ENCODE measurements at regions not wholly inside any gene's neighbourhood (a gene's known extent, or its start where the extent isn't known, plus 50 kb on each side); places are given as distances from the start of the nearest gene placed in this dataset.

DNA sequence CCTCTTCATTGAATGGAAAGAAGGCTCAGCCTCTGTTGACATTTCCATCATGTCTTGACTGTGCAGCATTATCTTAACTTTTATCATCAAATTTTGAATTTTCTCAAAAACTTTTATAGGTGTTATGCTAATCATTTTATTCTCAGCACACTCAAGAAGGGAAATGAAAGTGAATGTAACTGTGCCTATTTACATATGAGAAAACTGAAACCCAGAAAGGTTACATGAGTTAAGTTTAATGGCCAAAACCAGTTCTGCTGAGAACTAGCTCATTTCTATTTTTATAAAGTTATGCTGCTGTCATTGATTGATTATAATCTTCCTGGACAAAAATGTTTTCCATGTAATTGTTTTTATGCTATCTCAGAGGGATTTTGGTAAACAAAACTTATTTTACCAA, 618.8 kb upstream of the NRXN1 start:
- no peak for DNase-seq (ENCODE audit: low spot score)

- no peak for DNase-seq (ENCODE audit: low spot score)
These were observed 617.4 kb upstream of the NRXN1 start for GRCh38 chr2:51649366-51649765.

DNA sequence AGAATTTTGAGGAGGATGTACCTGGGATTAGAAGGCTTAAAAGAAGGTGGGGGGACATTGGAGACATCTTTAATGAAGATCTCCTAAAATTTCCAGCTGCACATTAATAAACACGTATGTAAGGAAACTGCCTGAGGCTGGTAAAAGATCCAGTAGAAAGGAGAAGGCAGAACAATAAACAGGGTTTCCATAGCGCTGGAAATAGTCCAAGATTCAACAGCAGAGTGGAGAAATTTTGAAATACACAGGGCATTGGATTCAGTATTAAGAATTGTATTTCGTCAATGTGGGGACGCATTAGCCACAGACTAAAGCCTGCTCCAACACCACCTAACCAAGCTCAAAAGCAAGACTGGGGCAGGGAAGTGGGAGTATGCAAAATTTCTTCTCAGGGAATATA, 606.9 kb upstream of the NRXN1 start:
- no peak for DNase-seq (ENCODE audit: low spot score)

DNA sequence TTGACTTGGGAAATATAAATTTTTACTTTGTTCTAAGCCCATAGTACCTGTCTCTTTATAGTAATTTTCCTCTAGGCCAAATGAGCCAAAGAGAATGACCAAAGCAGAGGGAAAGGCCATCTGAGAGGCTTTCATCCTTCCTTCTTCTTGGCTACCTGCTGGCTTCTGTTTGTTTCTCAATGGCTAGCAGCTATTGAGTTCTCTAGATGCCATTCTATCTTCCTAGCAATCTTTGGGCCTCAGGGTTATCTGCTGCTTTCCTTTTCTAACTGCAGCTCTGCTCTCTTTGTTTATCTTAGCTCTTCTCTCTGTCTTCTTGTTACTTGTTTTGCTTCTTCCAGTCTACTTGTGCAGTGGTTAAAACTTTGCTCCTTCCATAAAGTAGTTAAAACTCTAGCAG, 601.1 kb upstream of the NRXN1 start:
- no peak for DNase-seq (ENCODE audit: low spot score)

DNA sequence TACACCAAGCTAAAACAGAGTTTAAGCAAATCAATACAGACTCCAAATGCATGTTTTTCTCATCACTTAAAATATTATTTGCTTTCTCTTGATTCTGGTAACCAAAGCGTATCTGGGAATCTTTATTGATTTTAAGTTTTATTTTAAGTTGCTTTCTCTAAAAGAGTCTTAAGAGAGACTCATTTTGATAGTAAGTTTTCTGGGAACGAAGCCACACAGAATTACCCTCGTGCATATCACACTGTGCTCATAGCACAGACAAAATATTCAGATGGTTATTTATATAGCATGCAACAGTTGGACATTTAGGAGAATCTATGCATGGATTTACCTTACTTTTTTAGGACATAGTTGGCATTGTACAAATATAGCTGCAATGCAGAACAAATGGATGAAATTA, 597.5 kb upstream of the NRXN1 start:
- DNase-seq (ENCODE audit: low spot score) = no peak

DNA sequence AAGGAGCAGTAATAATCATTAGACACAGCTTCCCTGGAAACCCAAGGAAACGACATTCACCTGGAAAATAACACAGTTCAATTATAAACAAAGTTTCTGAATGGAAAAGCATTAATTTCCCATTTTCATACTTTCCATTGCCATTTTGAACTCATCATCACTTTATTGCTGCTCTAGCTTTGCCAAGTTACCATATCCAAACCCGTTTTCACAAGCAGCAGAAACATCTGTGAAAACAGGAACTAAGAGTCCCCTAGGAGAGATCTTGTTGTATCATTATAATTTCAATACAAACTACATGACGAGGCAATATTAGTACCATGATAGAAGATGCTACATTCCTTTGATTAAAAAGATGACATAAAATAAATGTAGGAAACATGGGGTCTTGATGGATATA, 597.0 kb upstream of the NRXN1 start:
- no peak for DNase-seq (ENCODE audit: low spot score)

DNA sequence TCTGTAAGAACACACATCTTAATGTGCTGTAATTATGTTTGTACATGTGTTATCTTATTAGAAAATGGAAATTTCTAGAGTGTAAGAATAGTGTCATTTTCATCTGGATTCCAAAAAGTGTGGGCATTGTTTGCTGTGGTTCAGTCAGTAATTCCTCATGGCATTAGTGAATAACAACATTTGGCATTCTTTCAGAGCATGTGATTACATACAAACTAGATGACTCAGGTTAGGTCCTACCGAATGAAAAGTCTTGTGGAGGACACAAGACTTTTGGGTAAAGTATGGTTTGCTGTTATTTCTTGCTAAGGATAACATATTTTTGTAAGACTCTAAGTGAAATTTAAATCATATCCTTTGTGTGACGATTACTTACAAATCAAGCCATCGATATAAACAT, 593.1 kb upstream of the NRXN1 start:
- peak; percentile 32 for DNase-seq (ENCODE audit: low spot score)

- DNase-seq (ENCODE audit: low spot score) = no peak
These were observed 588.9 kb upstream of the NRXN1 start for GRCh38 chr2:51620796-51621195.

GRCh38 chr2:51619961-51620360, 588.0 kb upstream of the NRXN1 start:
- no peak for DNase-seq (ENCODE audit: low spot score)

DNA sequence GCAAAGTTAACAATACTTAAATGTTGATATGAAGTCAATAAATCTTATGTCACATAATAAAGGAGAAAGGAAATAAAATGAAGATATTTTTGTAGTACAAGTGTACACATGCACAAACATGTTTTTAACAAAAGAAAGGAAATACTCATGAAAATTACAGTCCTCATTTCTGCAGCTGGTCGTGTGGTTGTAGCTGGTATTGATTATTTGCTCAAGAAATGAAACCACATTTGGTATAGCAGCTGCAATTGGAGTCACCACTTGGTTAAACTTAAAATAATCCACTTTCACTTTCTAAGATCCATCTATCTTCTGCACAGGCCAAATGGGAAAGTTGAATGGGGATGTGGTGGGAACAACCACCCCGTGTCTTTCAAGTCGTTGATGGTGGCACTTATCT, 580.5 kb upstream of the NRXN1 start:
- no peak for DNase-seq (ENCODE audit: low spot score)

GRCh38 chr2:51601706-51602105, 569.8 kb upstream of the NRXN1 start:
- DNase-seq (ENCODE audit: low spot score) = no peak

GRCh38 chr2:51597086-51597485, 565.2 kb upstream of the NRXN1 start:
- DNase-seq (ENCODE audit: low spot score) = no peak

DNA sequence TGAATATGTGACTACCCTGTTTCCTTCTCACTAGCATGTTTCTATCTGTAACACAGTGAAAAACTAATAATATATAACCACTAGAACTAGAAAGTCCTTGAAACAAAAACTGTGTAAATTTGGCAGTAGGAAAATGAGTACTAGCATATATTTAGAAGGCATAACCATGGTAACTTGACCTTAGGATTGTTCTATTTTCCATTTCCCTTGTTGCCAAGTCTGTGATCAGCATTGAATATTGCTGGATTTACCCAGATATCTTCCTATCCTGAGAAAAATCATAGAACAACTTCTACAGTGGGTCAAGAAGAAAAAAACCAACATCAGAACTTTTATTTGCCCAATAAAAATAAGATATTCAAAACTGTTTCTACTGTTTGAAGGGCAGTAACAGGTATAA, 563.9 kb upstream of the NRXN1 start:
- no peak for DNase-seq (ENCODE audit: low spot score)

DNA sequence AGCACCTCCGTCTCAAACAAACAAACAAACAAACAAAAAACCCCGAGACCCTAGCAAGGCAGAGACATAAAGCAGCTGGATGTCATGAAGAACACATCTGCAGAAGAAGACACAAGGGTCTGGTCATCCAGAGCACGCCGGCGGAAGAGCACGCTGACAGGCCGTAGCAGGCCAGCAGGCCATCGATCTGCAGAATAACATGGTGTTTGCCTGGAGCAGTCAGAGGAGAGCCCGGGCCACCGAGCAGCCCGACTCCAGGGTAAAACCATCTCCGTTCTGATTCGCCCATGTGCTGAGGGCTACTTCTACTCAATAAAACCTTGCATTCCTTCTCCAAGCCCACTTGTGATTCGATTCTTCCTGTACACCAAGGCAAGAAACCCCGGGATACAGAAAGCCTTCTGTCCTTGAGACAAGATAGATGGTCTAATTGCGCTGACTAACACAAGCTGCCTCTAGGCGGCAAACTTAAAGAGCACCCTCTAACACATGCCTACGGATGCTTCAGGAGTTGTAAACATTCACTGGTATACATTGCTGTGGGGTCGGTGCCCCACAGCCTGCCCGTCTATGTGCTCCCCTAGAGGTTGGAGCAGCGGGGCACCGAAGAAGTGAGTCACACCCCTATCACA, 549.8 kb upstream of the NRXN1 start:
- DNase-seq (ENCODE audit: low spot score) = no peak

GRCh38 chr2:51579412-51579811, 547.5 kb upstream of the NRXN1 start:
- DNase-seq (ENCODE audit: low spot score) = no peak

DNA sequence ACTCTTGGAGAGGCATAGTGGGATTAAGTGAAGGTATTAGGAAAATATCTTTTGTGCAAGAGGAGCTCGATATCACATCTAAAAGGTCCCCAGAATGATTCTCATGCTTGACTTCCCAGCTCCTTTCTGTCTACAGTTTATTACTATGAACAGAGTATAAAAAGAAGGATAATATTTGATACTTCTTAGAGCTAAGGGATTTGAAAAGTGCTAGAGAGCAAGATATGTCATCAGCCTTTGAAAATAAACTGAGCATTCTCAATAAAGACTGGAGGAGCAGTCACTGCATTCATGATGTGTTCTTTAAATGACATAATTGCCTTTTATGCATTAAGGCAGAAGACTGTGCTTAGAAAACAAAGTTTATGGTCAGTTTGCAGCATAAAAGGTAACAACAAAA, 543.2 kb upstream of the NRXN1 start:
- DNase-seq (ENCODE audit: low spot score) = no peak

- no peak for DNase-seq (ENCODE audit: low spot score)
These were observed 527.1 kb upstream of the NRXN1 start for GRCh38 chr2:51559026-51559425.

DNA sequence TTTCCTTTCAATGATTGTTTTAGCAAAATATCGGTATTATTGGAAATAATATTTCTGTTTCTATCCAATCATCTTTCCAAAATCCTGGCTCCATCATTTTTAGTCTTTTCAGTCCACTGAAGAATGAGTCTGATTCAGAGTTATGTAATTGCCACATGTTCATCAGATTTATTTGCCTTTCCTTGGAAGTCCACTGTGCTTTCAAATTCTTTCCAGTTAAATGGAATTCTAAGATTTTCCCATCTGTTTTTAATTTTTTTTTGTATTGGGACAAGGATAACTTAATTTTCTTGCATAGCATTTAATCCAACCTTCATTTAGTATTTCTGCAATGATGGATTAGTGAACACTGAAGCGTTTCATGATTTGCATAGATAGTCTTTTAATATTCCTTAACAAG, 521.5 kb upstream of the NRXN1 start:
- no peak for DNase-seq (ENCODE audit: low spot score)

DNA sequence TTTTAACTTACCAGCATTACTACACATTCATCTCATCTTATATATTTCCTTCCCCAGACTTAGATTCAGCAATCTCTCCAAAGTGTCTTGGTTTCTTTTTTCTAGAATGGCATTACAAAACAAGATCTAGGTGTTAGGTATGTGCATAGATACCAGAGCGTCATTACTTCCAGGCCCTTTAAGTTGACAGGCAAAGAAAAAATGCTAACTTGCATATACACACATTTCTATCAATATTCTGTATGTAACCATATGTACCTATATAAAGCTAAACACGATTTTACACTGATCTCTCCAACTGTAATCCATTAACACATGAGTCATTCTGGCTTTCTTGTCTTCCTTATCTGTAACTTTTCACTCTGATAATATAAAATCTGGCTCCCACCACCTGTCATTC, 503.8 kb upstream of the NRXN1 start:
- no peak for DNase-seq (ENCODE audit: low spot score)

- no peak for DNase-seq (ENCODE audit: low spot score)
These were observed 502.2 kb upstream of the NRXN1 start for GRCh38 chr2:51534166-51534565.

- no peak for DNase-seq (ENCODE audit: low spot score)
These were observed 496.2 kb upstream of the NRXN1 start for GRCh38 chr2:51528156-51528555.

DNA sequence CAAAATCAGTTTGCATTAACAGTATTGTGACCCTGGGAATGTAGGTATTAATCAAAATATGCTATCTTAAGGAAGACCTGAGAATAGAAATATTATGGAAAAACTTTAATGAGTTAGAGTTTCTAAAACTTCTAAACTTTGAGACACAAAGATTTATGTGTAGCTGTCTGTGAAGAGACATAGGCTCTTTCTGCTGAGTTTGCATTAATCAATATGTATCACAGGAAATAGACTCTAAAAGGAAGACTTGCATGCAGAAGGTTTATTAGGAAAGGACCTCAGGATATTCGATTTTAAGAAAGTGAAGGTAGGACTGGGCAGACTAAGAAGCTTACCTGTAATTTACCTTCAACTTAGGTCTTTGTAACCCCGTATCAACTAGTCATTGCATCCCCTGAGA, 494.8 kb upstream of the NRXN1 start:
- DNase-seq (ENCODE audit: low spot score) = no peak

DNA sequence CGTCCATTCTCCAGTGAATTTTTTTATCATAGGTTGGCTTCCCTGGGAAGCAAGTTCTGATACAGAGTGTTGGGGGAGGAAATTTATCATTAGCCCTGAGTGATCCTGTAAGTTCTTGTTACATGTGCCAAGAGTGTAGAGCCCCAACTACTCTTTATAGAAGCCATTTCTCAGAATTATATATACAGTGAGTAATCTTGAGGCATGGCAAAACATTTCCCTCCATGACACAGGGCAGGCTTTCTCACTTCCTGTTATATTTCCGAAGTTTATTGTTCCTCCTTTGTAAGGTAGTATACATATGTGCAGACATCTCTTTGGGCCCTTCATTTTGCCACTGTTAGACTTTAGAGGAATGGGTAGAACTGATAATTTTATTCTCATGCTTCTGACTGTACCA, 484.7 kb upstream of the NRXN1 start:
- DNase-seq (ENCODE audit: low spot score) = no peak

DNA sequence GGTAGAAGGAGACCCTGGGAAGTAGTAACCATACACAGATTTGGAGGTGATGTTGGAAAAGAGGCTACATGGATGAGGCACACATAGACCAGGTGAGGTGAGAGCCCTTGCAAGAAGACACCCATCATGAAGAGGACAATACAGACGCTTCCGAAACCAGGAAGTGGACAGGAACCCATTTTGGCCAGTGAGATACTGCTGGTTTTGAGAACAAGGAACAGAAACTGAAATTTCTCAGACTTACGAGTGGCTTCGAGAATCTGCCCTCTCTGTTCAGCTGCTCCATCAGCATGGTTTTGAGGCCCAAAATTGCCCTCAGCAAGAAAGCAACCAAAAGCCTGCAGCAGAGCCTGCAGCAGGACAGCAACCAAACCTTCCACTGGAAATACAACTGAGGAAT, 479.1 kb upstream of the NRXN1 start:
- DNase-seq (ENCODE audit: low spot score) = no peak

DNA sequence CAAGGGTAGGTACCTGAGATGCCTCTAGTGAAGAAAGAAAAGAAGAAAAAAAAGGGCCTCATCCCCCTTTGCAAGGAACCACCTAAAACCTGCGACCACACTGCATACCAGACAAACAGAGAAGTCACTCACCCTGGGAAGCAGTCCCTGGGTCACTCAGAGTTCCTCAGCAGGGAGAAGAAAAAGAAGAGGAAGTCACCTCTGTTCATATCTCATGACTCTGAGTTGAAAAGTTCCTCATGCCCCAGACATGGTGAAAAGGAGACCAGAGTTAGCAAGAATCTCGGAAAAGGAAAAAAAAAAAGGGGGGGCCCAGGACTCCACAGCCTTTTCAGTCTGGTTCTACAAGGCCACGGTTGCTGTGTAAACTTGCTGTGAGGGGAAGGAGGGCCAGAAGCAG, 478.4 kb upstream of the NRXN1 start:
- no peak for DNase-seq (ENCODE audit: low spot score)
